ENCODE measurements at regions not wholly inside any gene's neighbourhood (a gene's known extent, or its start where the extent isn't known, plus 50 kb on each side); places are given as distances from the start of the nearest gene placed in this dataset.

- H3K4me3 ChIP-seq (ENCODE audit: low read depth, low read length): no peak overlapping the region
- TF ChIP-seq, protein P1, sequence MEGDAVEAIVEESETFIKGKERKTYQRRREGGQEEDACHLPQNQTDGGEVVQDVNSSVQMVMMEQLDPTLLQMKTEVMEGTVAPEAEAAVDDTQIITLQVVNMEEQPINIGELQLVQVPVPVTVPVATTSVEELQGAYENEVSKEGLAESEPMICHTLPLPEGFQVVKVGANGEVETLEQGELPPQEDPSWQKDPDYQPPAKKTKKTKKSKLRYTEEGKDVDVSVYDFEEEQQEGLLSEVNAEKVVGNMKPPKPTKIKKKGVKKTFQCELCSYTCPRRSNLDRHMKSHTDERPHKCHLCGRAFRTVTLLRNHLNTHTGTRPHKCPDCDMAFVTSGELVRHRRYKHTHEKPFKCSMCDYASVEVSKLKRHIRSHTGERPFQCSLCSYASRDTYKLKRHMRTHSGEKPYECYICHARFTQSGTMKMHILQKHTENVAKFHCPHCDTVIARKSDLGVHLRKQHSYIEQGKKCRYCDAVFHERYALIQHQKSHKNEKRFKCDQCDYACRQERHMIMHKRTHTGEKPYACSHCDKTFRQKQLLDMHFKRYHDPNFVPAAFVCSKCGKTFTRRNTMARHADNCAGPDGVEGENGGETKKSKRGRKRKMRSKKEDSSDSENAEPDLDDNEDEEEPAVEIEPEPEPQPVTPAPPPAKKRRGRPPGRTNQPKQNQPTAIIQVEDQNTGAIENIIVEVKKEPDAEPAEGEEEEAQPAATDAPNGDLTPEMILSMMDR (IDR thresholded peaks at IDR 0.05; ENCODE audit: insufficient read depth, low read length): no peak
- DNase-seq (ENCODE audit: low read depth): no peak
Observed at GRCh38 chr15:46207341-46207740, 572.5 kb downstream of the SQOR start.

- no peak for DNase-seq (ENCODE audit: low read depth)
- TF ChIP-seq, protein P1 (IDR thresholded peaks at IDR 0.05; ENCODE audit: insufficient read depth, low read length): no peak
Observed at GRCh38 chr15:46213551-46213950, 578.7 kb downstream of the SQOR start.

GRCh38 chr15:46222826-46223225 lies 588.0 kb downstream of the SQOR start:
- TF ChIP-seq, protein P1 (IDR thresholded peaks at IDR 0.05; ENCODE audit: insufficient read depth, low read length): no peak
- H3K4me3 ChIP-seq (ENCODE audit: low read depth, low read length): no peak overlapping the region
- no peak for DNase-seq (ENCODE audit: low read depth)

More at GRCh38 chr15:46213551-46213950, 578.7 kb downstream of the SQOR start:
- H3K4me3 ChIP-seq (ENCODE audit: low read depth, low read length): no peak overlapping the region

- DNase-seq (ENCODE audit: low read depth): no peak
- TF ChIP-seq, protein P1 (IDR thresholded peaks at IDR 0.05; ENCODE audit: insufficient read depth, low read length): no peak
- no peak overlapping the region for H3K4me3 ChIP-seq (ENCODE audit: low read depth, low read length)
Observed at GRCh38 chr15:46229263-46229662, 594.4 kb downstream of the SQOR start.

GRCh38 chr15:46231786-46232185 lies 597.0 kb downstream of the SQOR start:
- H3K4me3 ChIP-seq (ENCODE audit: low read depth, low read length): no peak overlapping the region
- TF ChIP-seq, protein P1 (IDR thresholded peaks at IDR 0.05; ENCODE audit: insufficient read depth, low read length): no peak
- DNase-seq (ENCODE audit: low read depth): no peak

DNA sequence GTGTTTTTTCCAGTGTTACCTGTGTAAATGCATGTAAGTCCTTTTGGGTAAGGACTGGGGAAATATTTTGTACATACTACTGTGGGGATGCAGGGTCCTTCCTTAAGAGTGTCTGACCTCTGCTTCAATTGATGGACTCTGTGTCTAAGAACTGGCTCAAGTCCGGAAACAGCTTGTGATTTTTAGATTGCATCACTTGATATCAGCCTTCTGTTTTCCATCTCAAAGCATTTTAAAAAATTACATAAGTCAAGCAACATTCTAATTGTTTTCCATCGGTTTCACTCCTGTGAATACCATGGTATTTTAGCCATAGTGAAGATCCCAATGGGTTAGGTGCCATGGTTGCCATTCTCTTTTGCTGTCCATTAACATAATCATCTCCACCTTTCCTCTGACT lies 597.6 kb downstream of the SQOR start:
- no peak overlapping the region for H3K4me3 ChIP-seq (ENCODE audit: low read depth, low read length)
- no peak for DNase-seq (ENCODE audit: low read depth)

DNA sequence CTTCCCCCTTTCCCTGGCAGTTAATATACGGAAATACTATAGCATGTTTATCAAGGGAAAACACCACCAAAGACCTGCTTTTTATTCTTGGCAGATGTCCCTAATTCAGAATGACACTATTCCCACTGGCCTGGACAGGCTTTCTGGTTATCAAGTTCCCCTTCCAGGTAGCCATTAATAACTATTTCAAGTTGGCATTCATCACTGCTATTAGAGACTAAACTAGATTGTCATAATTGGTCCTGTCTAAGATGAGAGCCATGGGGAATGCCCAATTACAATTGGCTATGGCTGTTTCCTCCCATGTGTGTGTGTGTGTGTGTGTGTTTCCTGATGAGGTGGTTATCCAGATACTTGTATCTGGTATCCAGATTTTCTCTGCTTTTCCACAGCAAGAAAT lies 608.1 kb downstream of the SQOR start:
- no peak overlapping the region for H3K4me3 ChIP-seq (ENCODE audit: low read depth, low read length)
- no peak for DNase-seq (ENCODE audit: low read depth)
- TF ChIP-seq, protein P1 (IDR thresholded peaks at IDR 0.05; ENCODE audit: insufficient read depth, low read length): no peak

More for the DNA sequence above, 597.6 kb downstream of the SQOR start:
- TF ChIP-seq, protein P1 (IDR thresholded peaks at IDR 0.05; ENCODE audit: insufficient read depth, low read length): no peak

All from fibroblast of the aortic adventitia (primary cell).